Retinal pigment epithelial cell (primary cell): ENCODE measurements at regions not wholly inside any gene's neighbourhood (a gene's known extent, or its start where the extent isn't known, plus 50 kb on each side); places are given as distances from the start of the nearest gene placed in this dataset.
"Not testable (repeated sequence)": the region's sequence is repeated elsewhere in the genome, so short reads cannot be mapped to it uniquely, and the experiment has no call there.

Experiments used
- DNase-seq: peaks from one replicate; pipeline ENCODE4 v3.0.0-alpha.2; 2010; ENCODE audit warnings: low read depth
- H3K4me3 ChIP-seq: 2 replicates; pipeline ENCODE4 v1.5.1; 2011; ENCODE audit warnings: mild to moderate bottlenecking, low read length, control low read depth, moderate library complexity
- CTCF ChIP-seq: conservative IDR thresholded peaks from 2 replicates; pipeline ENCODE4 v1.5.1; 2011; ENCODE audit warnings: low read depth, low read length, control low read depth, inconsistent platforms

GRCh38 chrX:47776292-47777006, 60.3 kb upstream of the ZNF81 start:
- no peak for TF ChIP-seq CTCF
- no peak overlapping the region for H3K4me3 ChIP-seq
- DNase-seq = no peak

GRCh38 chrX:47772764-47773163, 63.9 kb upstream of the ZNF81 start:
- no peak for DNase-seq
- no peak for TF ChIP-seq CTCF

GRCh38 chrX:47771473-47771872, 65.2 kb upstream of the ZNF81 start:
- no peak for TF ChIP-seq CTCF
- DNase-seq = no peak
- H3K4me3 ChIP-seq = no peak overlapping the region

More at GRCh38 chrX:47772764-47773163, 63.9 kb upstream of the ZNF81 start:
- no peak overlapping the region for H3K4me3 ChIP-seq

- not testable (repeated sequence) for DNase-seq
Measured at GRCh38 chrX:47762826-47763225, 73.9 kb upstream of the ZNF81 start.

GRCh38 chrX:47752685-47753084, 84.0 kb upstream of the ZNF81 start:
- DNase-seq = no peak
- H3K4me3 ChIP-seq = no peak overlapping the region
- no peak for TF ChIP-seq CTCF

More at GRCh38 chrX:47762826-47763225, 73.9 kb upstream of the ZNF81 start:
- H3K4me3 ChIP-seq = not testable (repeated sequence)

- peak; percentile 35 for TF ChIP-seq CTCF
- no peak for DNase-seq
- H3K4me3 ChIP-seq = no peak overlapping the region
Measured at GRCh38 chrX:47751670-47752069, 85.0 kb upstream of the ZNF81 start.

GRCh38 chrX:47749185-47749967, 87.3 kb upstream of the ZNF81 start:
- DNase-seq = no peak
- H3K4me3 ChIP-seq = no peak overlapping the region
- no peak for TF ChIP-seq CTCF
